SKM-1 treated with dmso at 0.1 percent for 144 hours (cell line): ENCODE measurements at regions not wholly inside any gene's neighbourhood (a gene's known extent, or its start where the extent isn't known, plus 50 kb on each side); places are given as distances from the start of the nearest gene placed in this dataset.
"Not testable (repeated sequence)": the region's sequence is repeated elsewhere in the genome, so short reads cannot be mapped to it uniquely, and the experiment has no call there.

Source experiments
- DNase-seq: peaks from one replicate; lab custom pipeline; 2025; ENCODE audit not compliant: unreplicated experiment; lab: John Stamatoyannopoulos, UW

DNA sequence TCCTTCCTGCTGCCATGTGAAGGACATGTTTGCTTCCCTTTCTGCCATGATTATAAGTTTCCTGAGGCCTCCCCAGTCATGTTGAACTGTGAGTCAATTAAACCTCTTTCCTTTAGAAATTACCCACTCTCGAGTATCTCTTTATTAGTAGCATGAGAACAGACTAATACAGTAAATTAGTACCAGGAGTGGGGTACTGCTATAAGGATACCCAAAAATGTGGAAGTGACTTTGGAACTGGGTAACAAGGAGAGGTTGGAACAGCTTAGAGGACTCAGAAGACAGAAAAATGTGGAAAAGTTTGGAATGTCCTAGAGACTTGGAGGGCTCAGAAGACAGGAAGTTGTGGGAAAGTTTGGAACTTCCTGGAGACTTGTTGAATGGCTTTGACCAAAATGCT is 283.0 kb upstream of the DEPDC1 start:
- not testable (repeated sequence) for DNase-seq

DNA sequence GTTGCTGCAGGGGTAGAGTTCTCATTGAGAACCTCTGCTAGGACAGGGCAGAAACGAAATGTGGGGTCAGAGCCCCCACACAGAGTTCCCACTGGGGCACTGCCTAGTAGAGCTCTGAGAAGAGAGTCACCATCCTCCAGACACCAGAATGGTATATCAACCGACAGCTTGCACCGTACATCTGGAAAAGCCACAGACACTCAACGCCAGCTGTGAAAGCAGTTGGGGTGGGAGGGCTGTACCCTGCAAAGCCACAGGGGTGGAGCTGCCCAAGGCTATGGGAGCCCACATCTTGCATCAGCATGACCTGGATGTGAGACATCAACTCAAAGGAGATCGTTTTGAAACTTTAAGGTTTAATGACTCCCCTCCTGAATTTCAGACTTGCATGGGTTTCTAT is 284.0 kb upstream of the DEPDC1 start:
- DNase-seq = no peak

DNA sequence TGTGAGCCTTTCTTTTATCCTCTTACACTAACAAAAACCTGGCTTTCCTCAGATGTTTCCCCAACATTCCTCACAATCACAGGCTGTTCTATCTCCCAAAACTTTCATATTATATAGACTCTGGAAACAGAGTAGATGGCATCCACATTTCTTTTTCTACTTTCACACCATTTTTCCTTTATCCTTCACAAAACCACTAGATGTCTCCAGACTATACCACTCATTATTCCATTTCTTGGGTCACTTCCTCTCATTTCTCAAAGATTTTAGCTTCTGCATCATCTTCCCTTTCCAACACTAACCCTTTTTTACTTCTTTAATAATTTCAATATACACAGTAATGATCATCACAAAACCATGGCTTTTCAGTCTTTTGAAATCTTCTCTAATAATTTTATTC is 286.0 kb upstream of the DEPDC1 start:
- no peak for DNase-seq

DNA sequence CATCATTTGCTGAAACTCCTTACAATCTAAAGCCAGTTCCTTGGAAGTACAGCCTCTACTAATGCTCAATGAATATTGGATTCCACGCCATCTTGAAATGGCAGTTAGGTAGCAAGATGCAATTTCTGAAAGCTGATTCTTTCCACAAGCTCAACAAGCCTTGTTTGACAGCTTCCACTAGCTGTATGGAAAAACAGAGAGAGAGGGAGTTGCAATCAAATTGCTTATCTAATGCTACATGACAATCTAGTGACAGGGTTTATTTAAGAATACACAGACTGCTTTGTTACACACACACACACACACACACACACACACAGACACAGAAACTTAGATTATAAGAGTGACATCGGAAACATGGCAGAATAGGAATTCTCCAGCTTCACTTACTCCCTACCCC is 288.4 kb upstream of the DEPDC1 start:
- DNase-seq = no peak

DNA sequence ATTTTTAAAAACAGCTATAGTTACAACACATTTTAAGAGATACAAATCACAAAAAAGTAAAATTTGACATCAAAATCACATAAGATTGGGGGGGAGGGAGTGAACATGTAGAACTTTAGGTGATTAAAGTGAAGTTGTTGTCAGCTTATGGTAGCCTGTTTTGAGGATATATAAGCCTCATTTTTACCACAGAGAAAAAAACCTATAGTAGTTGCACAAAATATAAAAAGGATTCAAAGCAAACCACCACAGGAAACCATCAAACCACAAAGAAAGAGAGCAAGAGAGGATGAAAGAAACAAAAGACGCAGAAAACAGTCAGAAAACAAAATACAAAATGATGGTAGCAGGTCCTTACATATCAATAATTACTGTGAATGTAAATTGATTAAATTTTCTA is 291.9 kb upstream of the DEPDC1 start:
- no peak for DNase-seq

DNA sequence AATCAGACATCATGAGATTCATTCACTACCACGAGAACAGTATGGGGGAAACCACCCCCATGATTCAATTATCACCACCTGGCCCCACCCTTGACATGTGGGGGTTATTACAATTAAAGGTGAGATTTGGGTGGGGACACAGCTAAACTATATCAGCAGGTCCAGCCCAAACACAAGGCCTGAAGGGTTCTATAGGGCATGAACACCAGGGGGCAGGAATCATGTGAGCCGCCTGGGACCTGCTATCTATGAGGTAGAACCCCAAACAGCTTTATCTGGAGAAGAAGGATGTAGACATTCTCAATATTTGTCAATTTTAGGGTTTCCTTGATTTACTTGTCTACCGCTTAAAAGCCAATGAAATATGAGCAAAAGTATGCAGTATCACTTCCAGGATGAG is 294.9 kb upstream of the DEPDC1 start:
- no peak for DNase-seq

DNA sequence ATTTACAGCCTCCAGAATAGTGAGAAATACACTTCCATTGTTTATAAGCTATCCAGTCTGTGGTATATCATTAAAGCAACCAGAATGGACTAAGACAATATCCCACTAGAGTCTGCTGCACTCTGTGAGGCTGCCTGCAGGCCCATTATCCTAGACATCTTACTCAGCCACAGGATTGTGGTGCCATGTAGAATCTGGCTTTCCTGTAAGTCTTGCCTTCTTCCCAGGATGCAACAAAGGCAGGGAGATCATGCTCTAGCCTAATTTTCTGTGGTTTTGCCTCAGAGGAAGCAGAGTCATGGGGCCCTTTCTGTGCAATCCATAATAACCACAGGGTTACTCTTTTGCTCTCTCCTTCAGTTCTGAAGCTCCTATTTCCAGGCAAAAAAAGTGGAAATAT is 299.1 kb upstream of the DEPDC1 start:
- no peak for DNase-seq

DNA sequence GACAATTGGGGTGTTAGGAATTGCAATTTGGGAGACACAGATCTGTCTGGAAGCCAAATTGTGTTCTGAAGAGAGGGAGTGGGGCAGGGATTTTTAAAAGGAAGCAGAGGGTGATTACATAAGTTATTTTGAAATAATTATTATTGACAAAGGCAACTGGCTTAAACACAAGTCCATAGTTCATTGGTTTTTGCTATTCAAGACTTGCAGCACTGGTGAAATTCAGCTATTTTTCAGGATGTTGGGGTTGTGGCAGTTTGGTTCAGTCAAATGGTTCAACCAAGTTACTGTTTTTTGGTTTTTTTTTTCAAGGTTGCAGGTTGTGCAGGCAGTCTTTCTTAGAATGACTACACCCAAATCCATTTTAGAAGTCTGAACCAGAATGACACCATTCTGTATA is 300.0 kb upstream of the DEPDC1 start:
- no peak for DNase-seq

DNA sequence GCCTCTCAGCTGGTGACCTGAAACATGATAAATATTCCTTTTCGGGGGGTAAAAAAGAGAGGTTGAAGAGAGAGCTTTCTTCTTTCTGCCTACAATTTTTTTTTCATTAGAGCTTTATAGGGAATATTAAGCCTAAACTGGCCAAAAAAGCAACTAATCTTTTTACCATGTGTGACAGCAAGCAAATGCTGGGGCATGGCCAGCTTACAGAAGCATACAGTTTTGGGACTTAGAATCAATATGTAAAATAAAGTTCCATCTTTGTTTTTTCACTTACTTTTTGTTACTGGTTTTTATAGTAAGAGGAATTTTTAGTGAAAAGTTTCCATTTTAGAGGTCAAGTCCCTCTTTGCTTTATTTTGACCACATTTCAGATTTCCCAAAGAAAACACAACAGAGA is 301.2 kb upstream of the DEPDC1 start:
- no peak for DNase-seq

DNA sequence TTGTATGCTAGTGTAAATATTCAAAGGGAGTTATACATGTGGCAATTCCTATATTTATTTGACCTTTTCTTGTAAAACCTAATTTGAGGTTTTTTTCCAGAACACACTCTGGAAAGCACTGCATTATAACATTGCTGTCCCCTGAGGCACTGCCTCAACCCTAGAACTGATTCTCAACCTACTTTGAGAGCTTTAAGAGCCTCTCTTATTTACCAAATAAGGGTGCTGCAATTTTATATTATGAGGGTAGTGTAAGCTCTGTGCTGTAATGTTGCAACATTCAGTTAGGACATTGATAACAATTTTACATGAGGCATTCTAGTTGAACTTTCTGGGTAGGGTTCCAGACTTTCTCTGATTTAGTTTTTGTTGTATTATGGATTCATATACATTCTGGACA is 302.2 kb upstream of the DEPDC1 start:
- DNase-seq = no peak

DNA sequence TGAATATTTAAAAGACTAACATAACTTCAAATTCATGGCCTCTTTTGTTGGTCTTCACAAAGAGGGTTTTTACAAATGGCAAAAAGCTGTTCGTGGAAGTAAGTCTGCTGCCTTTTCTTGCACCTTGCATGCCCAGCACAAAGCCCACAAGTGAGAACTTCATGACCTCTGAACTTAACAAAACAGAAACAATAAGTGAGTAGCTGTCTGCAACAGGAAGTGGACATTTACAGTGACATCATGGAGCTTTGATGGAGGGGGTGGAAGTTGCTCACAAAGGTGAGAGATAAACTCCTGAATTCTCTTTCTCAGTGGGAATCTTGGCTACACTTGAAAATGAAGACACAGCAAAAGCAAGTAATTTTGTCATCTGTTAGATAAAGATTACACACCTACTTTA is 303.3 kb upstream of the DEPDC1 start:
- no peak for DNase-seq

DNA sequence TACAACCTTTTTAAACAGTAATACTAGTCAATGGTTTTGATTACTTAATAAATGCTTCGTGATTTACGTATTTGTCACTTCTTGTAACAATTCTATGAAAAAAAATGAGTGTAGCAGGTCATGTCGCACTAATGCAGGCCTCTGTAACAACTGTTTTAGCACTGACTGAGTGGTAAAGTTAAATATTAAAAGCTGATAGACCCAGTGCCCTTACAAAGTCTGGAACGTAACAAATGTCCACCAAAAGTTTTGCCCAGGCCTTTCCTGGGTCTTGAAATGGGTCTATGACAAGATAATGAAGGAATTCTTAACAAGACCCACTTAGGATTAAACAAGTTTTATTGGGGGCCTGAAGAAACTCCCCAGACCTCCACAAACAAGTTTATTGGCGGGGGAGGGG is 304.6 kb upstream of the DEPDC1 start:
- no peak for DNase-seq

DNA sequence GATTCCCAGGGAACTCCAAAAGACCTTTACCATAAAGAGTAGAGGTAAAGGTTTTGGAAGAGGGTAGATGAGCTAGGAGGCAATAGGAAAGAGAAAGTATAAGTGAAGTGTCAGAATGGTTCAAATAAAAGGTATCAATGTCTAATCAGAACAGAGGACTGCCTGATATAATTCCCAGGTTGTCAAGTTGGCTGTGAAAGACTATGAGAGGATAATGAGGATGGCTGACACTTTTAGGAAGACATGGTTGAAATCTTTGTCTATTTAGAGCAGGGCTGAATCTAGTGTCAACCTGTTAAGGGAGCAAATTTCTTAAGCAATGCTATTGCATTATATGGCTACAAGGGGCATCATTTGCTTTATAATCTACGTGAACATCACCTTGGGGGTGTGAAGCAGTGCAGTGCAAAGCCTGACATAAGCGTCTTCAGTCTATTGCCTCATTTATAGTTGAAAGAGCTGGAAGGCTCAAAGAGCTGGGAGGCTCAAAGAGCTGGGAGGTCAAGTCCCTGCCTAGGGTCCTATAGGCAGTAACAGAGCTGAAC is 308.3 kb upstream of the DEPDC1 start:
- DNase-seq = no peak

DNA sequence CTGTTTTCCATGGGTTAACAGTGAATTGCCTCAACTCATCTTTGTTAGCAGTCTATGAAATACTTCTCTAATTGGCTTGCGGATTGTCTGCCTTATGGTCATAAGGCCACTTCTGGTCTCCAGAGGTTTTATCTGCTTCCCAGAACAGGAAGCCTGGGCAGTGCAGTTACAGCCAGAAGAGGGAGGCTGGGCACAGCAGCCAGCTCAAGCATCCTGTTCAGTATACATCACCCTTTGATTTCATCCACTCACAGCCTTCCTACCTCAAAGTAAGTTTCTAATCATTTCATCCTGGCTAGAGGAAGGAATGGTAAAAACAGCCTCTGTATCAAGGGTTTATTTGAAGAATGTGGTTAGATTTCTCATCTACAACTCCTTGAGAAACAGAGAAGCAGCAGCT is 311.5 kb upstream of the DEPDC1 start:
- no peak for DNase-seq

DNA sequence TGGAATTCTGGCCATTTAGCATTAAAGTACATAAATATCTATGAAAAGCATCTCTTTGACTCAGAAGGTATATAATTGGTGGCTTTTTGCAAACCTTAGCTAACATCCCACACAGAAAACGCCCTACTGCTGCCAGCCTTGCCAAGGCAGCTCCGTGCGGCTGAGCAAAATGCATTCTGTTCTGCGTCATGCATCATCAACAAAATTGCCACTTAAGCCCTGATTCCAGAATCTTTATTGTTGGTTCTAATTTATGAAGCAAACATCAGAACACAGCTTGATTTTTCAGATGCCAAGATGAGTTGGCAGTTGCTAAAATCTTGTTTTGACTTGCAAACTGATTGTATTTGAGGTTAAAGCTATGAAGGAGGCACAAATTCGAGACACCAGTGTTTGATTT is 314.9 kb upstream of the DEPDC1 start:
- no peak for DNase-seq

DNA sequence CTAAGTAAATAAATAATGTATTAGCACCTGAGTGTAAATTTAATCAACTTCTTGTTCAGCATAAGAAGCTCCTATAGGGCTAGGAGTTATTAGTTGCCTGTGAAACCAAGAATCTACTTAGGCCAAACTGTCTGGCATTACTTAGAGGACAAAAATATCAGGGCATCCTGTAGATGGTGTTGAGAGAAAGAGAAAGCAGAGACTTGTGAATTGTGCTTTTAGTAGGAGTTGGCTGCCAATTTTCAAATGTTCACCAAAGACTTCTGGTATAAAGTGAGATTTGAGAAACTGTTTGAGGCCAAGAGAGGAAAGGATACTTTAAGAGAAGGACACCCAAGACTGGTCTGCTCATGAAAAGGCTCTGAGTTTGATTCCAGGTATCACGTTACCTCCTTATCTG is 315.5 kb upstream of the DEPDC1 start:
- no peak for DNase-seq

DNA sequence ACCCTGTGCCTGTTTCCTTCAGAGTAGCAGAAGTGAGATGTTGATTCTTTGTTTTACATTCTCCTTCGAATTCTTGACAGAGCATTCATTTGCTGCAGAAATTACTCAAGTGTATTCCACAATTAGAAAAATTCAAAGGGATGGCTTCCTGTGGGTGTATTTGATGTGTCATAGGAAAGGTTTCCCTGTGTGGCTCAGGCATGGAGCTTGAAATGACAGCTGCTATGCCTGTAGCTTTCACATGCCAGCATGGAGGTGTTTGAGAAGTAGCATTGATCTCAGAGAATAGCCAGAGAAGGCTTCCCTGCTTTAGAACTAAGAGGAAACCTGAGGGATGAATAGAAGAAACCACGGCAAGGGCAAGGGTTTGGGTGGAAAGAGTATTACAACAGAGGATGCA is 317.2 kb upstream of the DEPDC1 start:
- DNase-seq = no peak

DNA sequence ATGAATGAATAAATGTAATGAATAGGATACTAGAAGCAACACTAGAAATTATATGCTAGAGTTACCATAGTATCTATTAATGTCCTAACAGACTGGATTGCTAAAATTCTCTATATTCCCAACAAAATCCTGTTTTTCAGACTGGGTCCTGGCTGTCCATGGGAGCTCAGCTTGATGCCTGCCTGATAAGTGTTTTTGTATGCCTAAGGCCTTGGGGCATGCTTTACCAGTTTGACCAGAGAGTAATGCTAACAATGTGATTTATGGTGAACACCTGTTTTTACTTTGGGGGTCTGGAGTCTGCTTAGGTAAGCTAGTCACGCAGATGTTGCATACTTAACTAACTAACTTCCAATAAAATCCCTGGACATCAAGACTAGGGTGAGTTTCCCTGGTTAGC is 318.8 kb upstream of the DEPDC1 start:
- no peak for DNase-seq

DNA sequence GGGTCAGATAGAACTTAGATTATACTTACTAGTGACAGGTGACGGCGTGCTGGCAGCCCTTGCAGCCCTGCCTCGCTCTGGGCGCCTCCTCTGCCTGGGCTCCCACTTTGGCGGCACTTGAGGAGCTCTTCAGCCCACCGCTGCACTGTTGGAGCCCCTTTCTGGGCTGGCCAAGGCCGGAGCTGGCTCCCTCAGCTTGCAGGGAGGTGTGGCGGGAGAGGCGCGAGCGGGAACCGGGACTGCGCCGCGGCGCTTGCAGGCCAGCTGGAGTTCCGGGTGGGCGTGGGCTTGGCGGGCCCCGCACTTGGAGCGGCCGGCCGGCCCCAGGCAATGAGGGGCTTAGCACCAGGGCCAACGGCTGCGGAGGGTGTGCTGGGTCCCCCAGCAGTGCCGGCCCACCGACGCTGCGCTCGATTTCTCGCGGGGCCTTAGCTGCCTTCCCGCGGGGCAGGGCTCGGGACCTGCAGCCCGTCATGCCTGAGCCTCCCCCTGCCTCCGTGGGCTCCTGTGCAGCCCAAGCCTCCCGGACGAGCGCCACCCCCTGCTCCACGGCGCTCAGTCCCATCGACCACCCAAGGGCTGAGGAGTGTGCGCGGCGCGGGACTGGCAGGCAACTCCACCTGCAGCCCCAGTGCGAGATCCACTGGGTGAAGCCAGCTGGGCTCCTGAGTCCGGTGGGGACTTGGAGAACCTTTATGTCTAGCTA is 320.8 kb upstream of the DEPDC1 start:
- not testable (repeated sequence) for DNase-seq

DNA sequence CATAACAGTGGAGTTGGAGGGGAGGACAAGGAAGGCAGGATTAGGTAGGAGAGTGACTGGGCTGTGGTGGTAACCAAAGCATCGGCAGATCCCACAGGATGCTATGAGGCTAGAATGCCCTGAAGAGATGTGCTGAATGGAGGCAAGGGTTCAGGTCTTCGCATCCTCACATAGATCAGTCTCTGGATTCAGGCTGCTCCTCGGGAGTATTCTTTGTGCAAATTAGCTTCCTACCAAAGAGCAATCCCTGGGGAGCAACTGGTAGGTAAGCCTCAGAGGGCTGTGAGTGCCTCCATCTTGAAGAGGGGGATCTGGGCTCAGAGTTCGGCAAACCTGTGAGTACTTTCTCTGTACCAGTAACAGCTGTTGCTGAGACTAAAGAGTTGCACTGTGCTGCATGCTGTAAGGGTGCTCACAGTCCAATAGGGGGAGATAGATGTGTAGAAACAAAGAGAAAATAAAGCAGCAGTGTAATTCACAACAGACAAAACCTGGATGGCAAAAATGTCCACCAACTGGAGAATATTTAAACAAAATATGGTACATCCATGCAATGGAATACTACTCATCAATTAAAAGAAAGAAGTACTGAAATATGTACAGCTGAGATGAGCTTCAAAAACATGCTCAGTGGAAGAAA is 322.4 kb upstream of the DEPDC1 start:
- no peak for DNase-seq

DNA sequence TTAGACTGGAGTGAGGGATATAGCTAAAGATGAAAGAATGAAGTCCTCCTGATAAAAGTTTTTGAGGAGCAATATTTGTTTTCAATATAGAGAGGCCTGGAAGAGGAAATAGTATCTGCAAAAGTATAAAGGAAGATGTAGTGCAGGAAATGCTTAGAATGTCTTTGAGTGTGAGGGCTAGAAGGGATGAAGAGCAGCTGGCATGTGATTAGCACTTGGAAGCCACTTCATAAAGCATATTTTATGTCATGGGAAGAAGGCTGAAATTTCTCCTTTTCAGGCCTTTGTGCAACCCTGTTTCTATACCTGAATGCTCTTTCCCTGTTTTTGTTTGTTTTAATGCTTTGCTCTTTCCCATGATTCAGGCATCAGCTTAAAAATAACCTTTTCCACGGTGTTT is 323.3 kb upstream of the DEPDC1 start:
- DNase-seq = no peak

DNA sequence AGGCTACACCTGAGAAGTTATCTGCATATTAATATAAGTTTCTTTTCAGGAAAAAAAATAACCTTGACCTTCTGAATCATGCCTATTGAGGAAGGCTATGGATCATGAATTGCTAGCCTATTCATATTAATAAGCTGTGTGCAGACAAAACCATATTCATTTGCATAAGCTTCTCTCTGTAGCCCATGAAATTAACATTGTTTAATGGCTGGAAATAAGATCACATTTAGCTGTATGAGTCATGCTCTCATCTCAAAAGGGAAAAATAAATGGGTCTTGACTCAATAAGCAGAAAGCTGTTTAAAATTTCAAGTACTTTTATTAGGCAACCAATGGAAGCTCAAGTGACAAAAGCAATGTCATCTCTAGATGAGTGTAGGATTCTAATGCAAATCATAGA is 330.0 kb upstream of the DEPDC1 start:
- no peak for DNase-seq

DNA sequence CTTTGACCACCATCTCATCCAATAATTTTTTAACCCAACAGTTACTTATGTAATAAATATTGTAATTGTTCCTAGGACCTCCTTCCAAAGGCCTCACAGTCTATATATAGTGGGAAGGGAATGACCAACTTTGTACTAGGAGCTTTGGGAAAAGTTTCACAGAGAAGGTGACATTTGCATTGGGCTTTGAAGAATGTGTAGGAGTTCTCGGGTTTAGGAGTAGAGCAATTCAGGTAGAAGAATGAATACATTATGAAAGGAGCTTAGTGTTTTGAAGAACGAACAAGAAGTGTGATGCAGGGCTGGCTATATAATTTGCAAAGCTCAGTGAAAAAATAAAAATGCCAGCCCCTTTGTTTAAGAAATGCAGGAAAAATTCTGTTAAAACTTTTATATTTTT is 330.4 kb upstream of the DEPDC1 start:
- no peak for DNase-seq
